Karpas-422 (cell line): ENCODE measurements at regions not wholly inside any gene's neighbourhood (a gene's known extent, or its start where the extent isn't known, plus 50 kb on each side); places are given as distances from the start of the nearest gene placed in this dataset.

Source experiments
- DNase-seq: peaks from one replicate; pipeline ENCODE4 v3.0.0-alpha.2; 2015
- H2AFZ ChIP-seq: fragments of 200-600 bp; sonication (generic); 2 replicates; pipeline ENCODE4 v1.6.1; 2014; ENCODE audit warnings: antibody characterized with exemption, low read length, mixed read lengths
- H3K27ac ChIP-seq: fragments of 200-600 bp; sonication (generic); 2 replicates; pipeline ENCODE4 v1.5.1; 2014; ENCODE audit warnings: mild to moderate bottlenecking, low read length, moderate library complexity
- H3K27me3 ChIP-seq: fragments of 200-600 bp; sonication (generic); 2 replicates; pipeline ENCODE4 v1.6.1; 2014; ENCODE audit warnings: low read length, mixed read lengths
- H3K36me3 ChIP-seq: fragments of 200-600 bp; sonication (generic); 2 replicates; pipeline ENCODE4 v1.6.1; 2014; ENCODE audit warnings: low read length, mixed read lengths; ENCODE audit not compliant: insufficient read depth
- H3K4me1 ChIP-seq: fragments of 200-600 bp; sonication (generic); 2 replicates; pipeline ENCODE4 v1.6.1; 2014; ENCODE audit warnings: mild to moderate bottlenecking, low read length, mixed read lengths
- H3K4me2 ChIP-seq: fragments of 200-600 bp; sonication (generic); 2 replicates; pipeline ENCODE4 v1.6.1; 2014; ENCODE audit warnings: low read length, low read depth, mild to moderate bottlenecking; ENCODE audit not compliant: poor library complexity, severe bottlenecking
- H3K4me3 ChIP-seq: fragments of 200-600 bp; sonication (generic); 2 replicates; pipeline ENCODE4 v1.5.1; 2014; ENCODE audit warnings: mild to moderate bottlenecking, antibody characterized with exemption, low read length, mixed read lengths
- H3K79me2 ChIP-seq: fragments of 200-600 bp; sonication (generic); 2 replicates; pipeline ENCODE4 v1.6.1; 2014; ENCODE audit warnings: mild to moderate bottlenecking, low read length, mixed read lengths
- H3K9ac ChIP-seq: fragments of 200-600 bp; sonication (generic); 2 replicates; pipeline ENCODE4 v1.6.0; 2014; ENCODE audit warnings: low read length
- H3K9me2 ChIP-seq: fragments of 200-600 bp; sonication (generic), shearing (Covaris generic); replicated peaks from 2 replicates; pipeline ENCODE4 v1.6.0; 2014; ENCODE audit warnings: mild to moderate bottlenecking, low read length, moderate library complexity; ENCODE audit not compliant: insufficient read depth
- H3K9me3 ChIP-seq: fragments of 300-700, 200-600 bp; sonication (generic); 2 replicates; pipeline ENCODE4 v1.6.1; 2014; ENCODE audit warnings: low read length, mixed read lengths
- H4K20me1 ChIP-seq: fragments of 200-600 bp; sonication (generic); 2 replicates; pipeline ENCODE4 v1.6.1; 2014; ENCODE audit warnings: mild to moderate bottlenecking, antibody characterized with exemption, low read length, low read depth; ENCODE audit not compliant: insufficient read depth

DNA sequence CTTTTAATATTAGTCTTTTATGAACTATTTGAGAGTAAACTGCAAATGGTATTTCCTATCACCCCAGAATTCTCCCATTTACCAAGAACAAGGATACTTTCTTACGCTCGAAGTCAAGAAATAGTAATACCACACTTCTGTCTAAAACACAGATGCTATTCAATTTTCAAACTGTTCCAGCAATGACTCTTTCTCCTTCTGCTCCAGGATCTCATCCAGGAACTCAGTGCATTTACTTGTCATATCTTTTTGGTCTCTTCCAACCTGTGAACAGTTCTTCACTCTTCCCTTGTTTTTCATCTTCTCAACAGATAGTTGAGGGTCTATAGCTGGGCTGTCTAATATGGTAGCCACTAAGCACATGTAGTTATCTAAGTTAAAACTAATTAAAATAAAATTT, 87.1 kb upstream of the GAP43 start:
- Histone ChIP-seq H2AFZ (no peak overlapping the region), H3K4me2 (no peak overlapping the region), H3K9me2 (no peaks in the 10 kb centered on the region), H3K9me3 (no peaks in the 10 kb centered on the region), H3K4me1 (no peaks in the 10 kb centered on the region), H3K9ac (no peak overlapping the region), H3K27ac (no peak overlapping the region), H3K27me3 (no peaks in the 10 kb centered on the region), H4K20me1 (no peaks in the 10 kb centered on the region), H3K4me3 (no peak overlapping the region), H3K79me2 (no peaks in the 10 kb centered on the region), H3K36me3 (no peaks in the 10 kb centered on the region)
- no peak for DNase-seq

DNA sequence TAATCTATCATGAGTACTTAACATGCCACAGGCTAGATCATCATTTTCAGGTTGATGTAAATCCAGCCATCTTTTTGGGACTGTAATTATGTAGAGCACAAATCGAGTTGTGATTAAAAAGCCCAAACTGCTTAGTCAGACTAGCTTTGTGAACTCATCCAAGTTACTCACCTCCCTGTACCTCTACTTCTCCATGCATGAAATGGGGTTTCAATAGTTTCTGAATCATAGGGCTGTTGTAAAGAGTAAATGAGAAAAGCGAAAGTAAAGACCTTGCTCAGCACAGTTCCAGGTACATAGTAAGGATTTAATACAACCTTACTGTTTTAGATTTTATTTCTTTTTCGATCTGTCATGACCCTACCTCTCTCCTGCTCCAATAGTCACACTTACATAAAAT, 85.6 kb upstream of the GAP43 start:
- Histone ChIP-seq H3K27ac (no peak overlapping the region), H3K79me2 (no peaks in the 10 kb centered on the region), H3K4me2 (no peak overlapping the region), H3K9me3 (no peaks in the 10 kb centered on the region), H3K4me1 (no peaks in the 10 kb centered on the region), H3K36me3 (no peaks in the 10 kb centered on the region), H2AFZ (no peak overlapping the region), H3K4me3 (no peak overlapping the region), H3K9me2 (no peaks in the 10 kb centered on the region), H3K27me3 (no peaks in the 10 kb centered on the region), H3K9ac (no peak overlapping the region), H4K20me1 (no peaks in the 10 kb centered on the region)
- DNase-seq: no peak

DNA sequence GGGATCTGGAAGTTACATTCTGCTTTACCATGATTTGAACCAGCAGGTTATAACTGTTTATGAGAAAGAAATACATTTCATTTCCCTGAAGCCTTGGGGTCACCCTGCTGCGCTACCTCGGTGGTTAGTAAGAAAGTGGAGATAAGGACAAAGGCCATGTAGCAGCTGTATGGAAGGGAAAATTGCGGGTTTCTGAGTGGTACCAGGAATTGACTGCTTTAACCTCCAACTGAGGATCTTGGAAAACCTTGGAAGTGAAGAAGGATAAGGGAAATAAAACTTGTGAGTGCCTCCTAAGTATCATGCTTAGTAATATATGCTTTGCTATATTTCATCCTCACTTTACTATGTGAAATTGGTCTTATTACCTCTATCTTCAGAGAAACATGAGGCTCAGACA, 76.1 kb upstream of the GAP43 start:
- no peak overlapping the region for H2AFZ ChIP-seq
- H3K9me3 ChIP-seq: no peaks in the 10 kb centered on the region
- H4K20me1 ChIP-seq: no peaks in the 10 kb centered on the region
- H3K4me2 ChIP-seq: no peak overlapping the region
- H3K4me3 ChIP-seq: no peak overlapping the region
- DNase-seq: no peak
- no peaks in the 10 kb centered on the region for H3K27me3 ChIP-seq
- no peak overlapping the region for H3K27ac ChIP-seq
- H3K9me2 ChIP-seq: no peaks in the 10 kb centered on the region
- H3K36me3 ChIP-seq: no peaks in the 10 kb centered on the region
- H3K79me2 ChIP-seq: no peaks in the 10 kb centered on the region
- no peaks in the 10 kb centered on the region for H3K4me1 ChIP-seq
- no peak overlapping the region for H3K9ac ChIP-seq

DNA sequence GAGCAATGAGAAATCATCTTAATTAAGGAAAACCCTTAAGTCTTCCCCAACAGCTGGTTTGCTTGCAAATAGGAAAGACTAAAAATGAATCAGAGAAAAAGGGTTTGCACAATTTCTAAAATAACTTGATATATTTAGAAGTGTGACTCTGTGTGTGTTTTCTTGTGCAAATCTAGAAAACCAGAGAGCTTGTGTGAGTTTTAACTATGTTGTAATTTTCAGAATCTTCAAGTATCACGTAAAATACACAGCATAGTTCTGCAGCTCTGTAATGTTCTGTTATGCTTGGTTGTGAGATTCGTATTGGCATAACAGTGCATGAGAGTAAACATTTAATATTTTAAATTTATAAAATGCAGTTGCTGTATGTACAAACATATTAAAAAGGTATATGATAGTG, 74.7 kb upstream of the GAP43 start:
- H3K4me1 ChIP-seq: no peaks in the 10 kb centered on the region
- H2AFZ ChIP-seq: no peak overlapping the region
- no peak for DNase-seq
- H3K9me2 ChIP-seq: no peaks in the 10 kb centered on the region
- no peak overlapping the region for H3K27ac ChIP-seq
- H3K9ac ChIP-seq: no peak overlapping the region
- no peaks in the 10 kb centered on the region for H4K20me1 ChIP-seq
- H3K9me3 ChIP-seq: no peaks in the 10 kb centered on the region
- no peaks in the 10 kb centered on the region for H3K79me2 ChIP-seq
- no peaks in the 10 kb centered on the region for H3K36me3 ChIP-seq
- no peaks in the 10 kb centered on the region for H3K27me3 ChIP-seq
- no peak overlapping the region for H3K4me3 ChIP-seq
- no peak overlapping the region for H3K4me2 ChIP-seq

DNA sequence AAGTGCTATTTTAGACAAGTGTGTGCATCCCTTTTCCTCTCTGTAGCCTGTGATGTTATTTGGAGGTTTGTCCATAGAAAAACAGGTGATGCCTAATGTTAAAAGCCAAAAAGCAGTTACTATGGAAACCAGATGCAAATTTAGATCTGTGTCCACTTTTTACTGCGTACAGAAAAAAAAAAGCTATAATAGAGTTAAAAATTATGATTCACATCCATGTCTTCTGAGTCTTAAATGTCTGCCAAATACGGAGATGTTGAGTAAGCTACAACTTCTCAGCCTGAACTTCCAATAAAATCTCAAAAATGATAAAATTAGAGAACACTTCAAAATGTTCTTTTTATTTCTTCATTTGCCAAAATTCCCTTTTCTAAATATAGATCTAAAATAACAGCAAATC, 74.2 kb upstream of the GAP43 start:
- Histone ChIP-seq H3K9me2 (no peaks in the 10 kb centered on the region), H3K9me3 (no peaks in the 10 kb centered on the region), H3K27me3 (no peaks in the 10 kb centered on the region)

DNA sequence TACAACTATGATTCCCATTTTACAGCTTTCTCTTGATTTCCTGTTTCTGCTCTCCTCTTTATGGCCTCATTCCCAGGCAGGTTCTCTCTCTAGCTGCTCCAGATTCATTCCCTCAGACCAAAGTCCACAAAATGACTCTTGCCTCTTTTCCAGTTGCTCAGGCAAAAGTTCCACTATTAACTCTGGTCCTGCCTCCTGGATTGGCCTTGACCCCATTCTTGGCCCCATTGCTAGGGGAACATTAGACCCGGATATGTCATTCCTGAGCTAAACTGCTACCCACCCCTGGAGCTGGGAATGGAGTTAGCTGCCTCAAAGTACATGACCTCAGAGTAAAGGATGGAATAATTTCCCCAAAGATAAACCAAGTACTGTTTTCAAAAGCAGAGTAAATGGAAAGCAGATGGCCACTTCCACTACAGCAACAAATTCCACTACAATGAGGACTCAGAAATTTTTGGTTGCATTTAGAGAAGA, 73.0 kb upstream of the GAP43 start:
- Histone ChIP-seq H3K4me1 (no peaks in the 10 kb centered on the region), H4K20me1 (no peaks in the 10 kb centered on the region), H3K9me3 (no peaks in the 10 kb centered on the region), H3K36me3 (no peaks in the 10 kb centered on the region), H3K27ac (no peak overlapping the region), H3K4me3 (no peak overlapping the region), H3K27me3 (no peaks in the 10 kb centered on the region), H3K9me2 (no peaks in the 10 kb centered on the region), H3K9ac (no peak overlapping the region), H3K79me2 (no peaks in the 10 kb centered on the region), H3K4me2 (no peak overlapping the region), H2AFZ (no peak overlapping the region)
- DNase-seq: no peak

More for the DNA sequence above, 74.2 kb upstream of the GAP43 start:
- H3K4me2 ChIP-seq: no peak overlapping the region
- no peaks in the 10 kb centered on the region for H3K79me2 ChIP-seq
- H3K9ac ChIP-seq: no peak overlapping the region
- H3K4me1 ChIP-seq: no peaks in the 10 kb centered on the region
- DNase-seq: no peak
- no peak overlapping the region for H3K4me3 ChIP-seq
- no peaks in the 10 kb centered on the region for H3K36me3 ChIP-seq
- no peaks in the 10 kb centered on the region for H4K20me1 ChIP-seq
- no peak overlapping the region for H3K27ac ChIP-seq
- no peak overlapping the region for H2AFZ ChIP-seq

DNA sequence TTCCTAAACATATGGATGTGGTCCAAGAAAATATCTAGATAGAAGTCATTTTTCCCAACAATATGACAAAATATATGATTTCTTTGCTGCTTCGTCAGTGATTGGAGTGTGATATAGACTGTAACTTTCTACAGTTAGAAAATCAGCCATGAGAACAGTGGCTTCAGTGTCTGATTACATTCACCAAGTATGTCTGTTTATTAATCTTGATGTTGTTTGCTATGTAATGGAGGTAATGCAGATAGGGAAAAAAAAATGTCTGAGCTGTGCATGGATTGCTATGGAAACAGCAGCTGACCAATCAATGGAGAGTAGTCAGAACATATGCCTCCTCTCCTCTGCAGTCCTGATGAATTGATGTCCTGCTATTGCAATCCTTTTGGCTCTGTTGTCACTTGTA, 72.3 kb upstream of the GAP43 start:
- no peak overlapping the region for H3K27ac ChIP-seq
- H3K79me2 ChIP-seq: no peaks in the 10 kb centered on the region
- H3K4me1 ChIP-seq: no peaks in the 10 kb centered on the region
- no peak for DNase-seq
- H3K27me3 ChIP-seq: no peaks in the 10 kb centered on the region
- H3K9ac ChIP-seq: no peak overlapping the region
- no peak overlapping the region for H3K4me2 ChIP-seq
- H4K20me1 ChIP-seq: no peaks in the 10 kb centered on the region
- no peaks in the 10 kb centered on the region for H3K9me2 ChIP-seq
- H3K9me3 ChIP-seq: no peaks in the 10 kb centered on the region
- H3K36me3 ChIP-seq: no peaks in the 10 kb centered on the region
- H3K4me3 ChIP-seq: no peak overlapping the region
- no peak overlapping the region for H2AFZ ChIP-seq

DNA sequence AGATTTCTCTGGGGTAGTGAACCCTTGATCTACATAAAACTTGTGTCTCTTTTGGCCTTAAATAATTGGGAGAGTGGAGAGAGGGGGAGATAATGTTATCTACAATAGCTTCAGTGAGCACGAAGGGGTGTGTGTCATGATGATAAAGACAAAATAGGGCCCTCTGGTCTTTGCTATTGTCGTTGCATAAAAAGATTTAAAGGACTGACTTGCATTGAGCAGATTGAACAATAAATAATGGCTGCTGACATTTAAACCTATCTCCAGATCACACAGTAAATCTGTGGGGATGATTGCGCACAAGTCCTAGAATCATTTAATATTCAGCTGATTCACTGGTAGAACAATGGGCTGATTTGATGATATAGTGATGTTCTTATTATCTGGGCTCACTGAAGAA, 71.3 kb upstream of the GAP43 start:
- Histone ChIP-seq H3K4me1 (no peaks in the 10 kb centered on the region), H3K36me3 (no peaks in the 10 kb centered on the region), H3K4me2 (no peak overlapping the region), H3K9ac (no peak overlapping the region), H4K20me1 (no peaks in the 10 kb centered on the region), H2AFZ (no peak overlapping the region), H3K27ac (no peak overlapping the region), H3K4me3 (no peak overlapping the region), H3K9me2 (no peaks in the 10 kb centered on the region), H3K9me3 (no peaks in the 10 kb centered on the region), H3K79me2 (no peaks in the 10 kb centered on the region), H3K27me3 (no peaks in the 10 kb centered on the region)
- DNase-seq: no peak
